HL-60 (cell line): ENCODE measurements at regions not wholly inside any gene's neighbourhood (a gene's known extent, or its start where the extent isn't known, plus 50 kb on each side); places are given as distances from the start of the nearest gene placed in this dataset.

Experiments
- DNase-seq, 2 experiments: peaks; one replicate each; pipeline ENCODE4 v3.0.0-alpha.2; 2010 to 2020; ENCODE audit warnings: low read depth in 1 of 2, low spot score in 1 of 2
- H3K27ac ChIP-seq: fragments of 250-450 bp; sonication (Bioruptor Pico); replicated peaks from 2 replicates; pipeline ENCODE4 v1.5.1; 2020; ENCODE audit warnings: mild to moderate bottlenecking, moderate library complexity
- H3K27me3 ChIP-seq: fragments of 250-450 bp; sonication (Bioruptor Pico); 2 replicates; pipeline ENCODE4 v1.5.1; 2021; ENCODE audit warnings: mild to moderate bottlenecking, moderate library complexity; ENCODE audit not compliant: insufficient read depth, poor library complexity, severe bottlenecking
- H3K4me3 ChIP-seq: replicated peaks from 2 replicates; pipeline ENCODE4 v1.5.1; 2011; ENCODE audit warnings: mild to moderate bottlenecking, control low read depth, low read length; ENCODE audit not compliant: insufficient read depth
- GABPA ChIP-seq: IDR thresholded peaks from 2 replicates; pipeline ENCODE4 v1.6.1; 2012; ENCODE audit warnings: low read depth
- POLR2AphosphoS5 ChIP-seq: IDR thresholded peaks from 2 replicates; pipeline ENCODE4 v1.6.1; 2012; ENCODE audit warnings: low read depth
- SPI1 ChIP-seq: IDR thresholded peaks from 2 replicates; pipeline ENCODE4 v1.6.1; 2012; ENCODE audit warnings: low read depth, mild to moderate bottlenecking, borderline replicate concordance
- TF ChIP-seq, protein P1 (sequence below): IDR thresholded peaks from 2 replicates; pipeline ENCODE4 v1.6.1; 2012; ENCODE audit warnings: low read depth; ENCODE audit not compliant: insufficient replicate concordance
- TF ChIP-seq, protein P2 (sequence below): IDR thresholded peaks from one replicate; pipeline ENCODE4 v1.5.1; 2011; ENCODE audit warnings: low read length, control low read depth, inconsistent platforms; ENCODE audit not compliant: insufficient read depth

DNA sequence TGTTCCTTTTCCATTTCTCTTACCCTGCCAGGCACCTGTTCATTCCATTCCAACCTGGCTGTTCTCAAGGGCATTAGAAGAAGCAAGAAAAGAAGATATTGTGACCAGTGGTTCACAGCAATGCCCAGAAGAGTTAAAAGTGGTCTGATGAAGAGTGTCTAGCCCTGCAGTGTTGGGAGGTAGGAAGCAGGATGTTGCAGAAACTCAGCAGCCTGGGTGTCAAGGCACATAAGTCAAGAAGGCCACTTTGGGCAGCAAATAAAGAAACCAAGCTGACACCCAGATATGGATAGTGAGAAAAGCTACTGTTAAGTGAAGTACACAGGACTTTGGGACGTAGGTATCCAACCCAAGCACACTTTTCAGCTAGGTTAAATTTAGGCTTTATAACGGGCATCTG lies 199.9 kb upstream of the SATB1 start:
- H3K4me3 ChIP-seq = no peak overlapping the region
- H3K27ac ChIP-seq = no peak overlapping the region
- DNase-seq = no peak
- no peaks in the 10 kb centered on the region for H3K27me3 ChIP-seq
- TF ChIP-seq SPI1 = no peak
- TF ChIP-seq GABPA = no peak
- TF ChIP-seq, protein P1, sequence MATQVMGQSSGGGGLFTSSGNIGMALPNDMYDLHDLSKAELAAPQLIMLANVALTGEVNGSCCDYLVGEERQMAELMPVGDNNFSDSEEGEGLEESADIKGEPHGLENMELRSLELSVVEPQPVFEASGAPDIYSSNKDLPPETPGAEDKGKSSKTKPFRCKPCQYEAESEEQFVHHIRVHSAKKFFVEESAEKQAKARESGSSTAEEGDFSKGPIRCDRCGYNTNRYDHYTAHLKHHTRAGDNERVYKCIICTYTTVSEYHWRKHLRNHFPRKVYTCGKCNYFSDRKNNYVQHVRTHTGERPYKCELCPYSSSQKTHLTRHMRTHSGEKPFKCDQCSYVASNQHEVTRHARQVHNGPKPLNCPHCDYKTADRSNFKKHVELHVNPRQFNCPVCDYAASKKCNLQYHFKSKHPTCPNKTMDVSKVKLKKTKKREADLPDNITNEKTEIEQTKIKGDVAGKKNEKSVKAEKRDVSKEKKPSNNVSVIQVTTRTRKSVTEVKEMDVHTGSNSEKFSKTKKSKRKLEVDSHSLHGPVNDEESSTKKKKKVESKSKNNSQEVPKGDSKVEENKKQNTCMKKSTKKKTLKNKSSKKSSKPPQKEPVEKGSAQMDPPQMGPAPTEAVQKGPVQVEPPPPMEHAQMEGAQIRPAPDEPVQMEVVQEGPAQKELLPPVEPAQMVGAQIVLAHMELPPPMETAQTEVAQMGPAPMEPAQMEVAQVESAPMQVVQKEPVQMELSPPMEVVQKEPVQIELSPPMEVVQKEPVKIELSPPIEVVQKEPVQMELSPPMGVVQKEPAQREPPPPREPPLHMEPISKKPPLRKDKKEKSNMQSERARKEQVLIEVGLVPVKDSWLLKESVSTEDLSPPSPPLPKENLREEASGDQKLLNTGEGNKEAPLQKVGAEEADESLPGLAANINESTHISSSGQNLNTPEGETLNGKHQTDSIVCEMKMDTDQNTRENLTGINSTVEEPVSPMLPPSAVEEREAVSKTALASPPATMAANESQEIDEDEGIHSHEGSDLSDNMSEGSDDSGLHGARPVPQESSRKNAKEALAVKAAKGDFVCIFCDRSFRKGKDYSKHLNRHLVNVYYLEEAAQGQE = no peak
- TF ChIP-seq, protein P2, sequence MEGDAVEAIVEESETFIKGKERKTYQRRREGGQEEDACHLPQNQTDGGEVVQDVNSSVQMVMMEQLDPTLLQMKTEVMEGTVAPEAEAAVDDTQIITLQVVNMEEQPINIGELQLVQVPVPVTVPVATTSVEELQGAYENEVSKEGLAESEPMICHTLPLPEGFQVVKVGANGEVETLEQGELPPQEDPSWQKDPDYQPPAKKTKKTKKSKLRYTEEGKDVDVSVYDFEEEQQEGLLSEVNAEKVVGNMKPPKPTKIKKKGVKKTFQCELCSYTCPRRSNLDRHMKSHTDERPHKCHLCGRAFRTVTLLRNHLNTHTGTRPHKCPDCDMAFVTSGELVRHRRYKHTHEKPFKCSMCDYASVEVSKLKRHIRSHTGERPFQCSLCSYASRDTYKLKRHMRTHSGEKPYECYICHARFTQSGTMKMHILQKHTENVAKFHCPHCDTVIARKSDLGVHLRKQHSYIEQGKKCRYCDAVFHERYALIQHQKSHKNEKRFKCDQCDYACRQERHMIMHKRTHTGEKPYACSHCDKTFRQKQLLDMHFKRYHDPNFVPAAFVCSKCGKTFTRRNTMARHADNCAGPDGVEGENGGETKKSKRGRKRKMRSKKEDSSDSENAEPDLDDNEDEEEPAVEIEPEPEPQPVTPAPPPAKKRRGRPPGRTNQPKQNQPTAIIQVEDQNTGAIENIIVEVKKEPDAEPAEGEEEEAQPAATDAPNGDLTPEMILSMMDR = no peak
- no peak for TF ChIP-seq POLR2AphosphoS5

DNA sequence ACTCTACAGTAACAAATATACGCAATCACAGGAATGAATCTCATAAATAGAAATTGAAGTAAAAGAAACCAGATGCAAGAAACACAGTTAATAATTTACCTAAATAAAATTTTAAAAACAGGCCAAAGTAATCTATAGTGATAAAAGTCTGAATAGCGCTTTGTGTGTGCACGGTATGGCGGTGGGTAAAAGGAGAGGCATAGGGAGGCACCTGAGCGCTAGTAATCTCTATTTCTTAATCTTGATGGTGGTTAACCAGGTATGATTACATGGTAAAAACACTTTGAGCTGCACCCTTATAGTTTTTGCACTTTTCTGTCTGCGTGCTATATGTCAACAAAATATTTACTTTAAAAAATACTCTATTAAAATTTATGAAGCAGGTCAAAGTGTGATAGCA lies 198.1 kb upstream of the SATB1 start:
- DNase-seq = no peak
- TF ChIP-seq SPI1 = no peak
- no peak for TF ChIP-seq GABPA
- TF ChIP-seq, protein P1 = no peak
- TF ChIP-seq, protein P2 = no peak
- TF ChIP-seq POLR2AphosphoS5 = no peak
- H3K4me3 ChIP-seq = no peak overlapping the region

DNA sequence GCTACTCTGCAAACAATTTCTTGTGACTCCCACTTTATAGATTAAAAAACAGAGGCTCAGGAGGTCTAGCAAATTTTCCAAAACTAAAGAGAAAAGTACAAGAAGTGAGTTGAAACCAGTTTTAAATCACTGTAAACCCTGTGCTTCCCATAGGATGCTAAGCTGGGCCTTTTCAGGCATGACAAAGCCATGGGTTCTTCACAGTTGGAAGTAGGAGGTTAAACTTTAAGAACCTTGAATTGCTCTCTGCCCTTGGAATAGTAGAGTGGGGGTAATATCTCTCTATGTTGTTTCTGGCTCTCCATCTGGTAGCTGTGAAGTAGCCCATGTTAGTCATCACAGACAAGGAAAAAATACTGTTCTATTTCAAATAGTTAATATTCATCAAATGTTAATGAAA lies 193.6 kb upstream of the SATB1 start:
- DNase-seq = no peak
- Histone ChIP-seq H3K27ac (no peak overlapping the region), H3K4me3 (no peak overlapping the region), H3K27me3 (no peaks in the 10 kb centered on the region)
- TF ChIP-seq, protein P1 = no peak
- TF ChIP-seq POLR2AphosphoS5 = no peak
- no peak for TF ChIP-seq GABPA
- TF ChIP-seq, protein P2 = no peak
- no peak for TF ChIP-seq SPI1

More for the DNA sequence above, 198.1 kb upstream of the SATB1 start:
- Histone ChIP-seq H3K27me3 (no peaks in the 10 kb centered on the region), H3K27ac (no peak overlapping the region)
